K562 (cell line): ENCODE measurements at regions not wholly inside any gene's neighbourhood (a gene's known extent, or its start where the extent isn't known, plus 50 kb on each side); places are given as distances from the start of the nearest gene placed in this dataset.

Experiments
- ATAC-seq: fragments of 200-7000 bp; cut with Tn5 transposase; 3 replicates; pipeline ENCODE4 v1.9.1; 2020; ENCODE audit warnings: moderate library complexity
- BruUV-seq: library from RNA; stranded (reverse); fragments of 400-500 nt; replicated peaks from 2 replicates; lab custom pipeline; 2021; lab: Mats Ljungman, UMichigan
- CTCF ChIA-PET: fragments of 300-600 bp; formaldehyde crosslinking; extraction: SDS; loops from one replicate; lab custom pipeline; 2021; ENCODE audit warnings: low intra/inter-chr PET ratio; lab: Yijun Ruan, JAX
- POLR2A ChIA-PET: fragments of 300-600, 350-650 bp; sonication (Branson Sonifier 250); formaldehyde crosslinking; extraction: SDS; loops from one replicate; lab custom pipeline; 2021; ENCODE audit warnings: antibody characterized with exemption, inconsistent platforms; lab: Yijun Ruan, JAX
- DNase-seq, 4 experiments: peaks; one replicate each; pipeline versions ENCODE4 v3.0.0 to v3.0.0-alpha.2; 2011 to 2018; ENCODE audit warnings: low spot score in 3 of 4, mixed read lengths in 3 of 4; ENCODE audit errors: extremely low read depth in 1 of 4
- FAIRE-seq: peaks from 2 replicates; lab custom pipeline; 2011; peaks lifted over from hg19 to GRCh38; lab: Jason Lieb, UNC
- H2AFZ ChIP-seq: 2 replicates; pipeline ENCODE4 v1.6.0; 2011; ENCODE audit warnings: low read depth, low read length, control low read depth, inconsistent platforms
- H3K27ac ChIP-seq: fragments of 200-600 bp; 3 replicates; pipeline ENCODE4 v1.8.0; 2011; ENCODE audit warnings: low read depth, mild to moderate bottlenecking, control low read depth, inconsistent platforms, low read length, moderate library complexity, mixed read lengths; ENCODE audit errors: extremely low read depth
- H3K27me3 ChIP-seq, 2 experiments: fragments of 300-600 bp in 1 of 2; 2 replicates in 1 of 2; 3 replicates in 1 of 2; pipeline versions ENCODE4 v1.6.0 to v1.8.0; 2011; ENCODE audit warnings: inconsistent platforms in 2 of 2, low read length in 2 of 2, mild to moderate bottlenecking in 1 of 2, mixed read lengths in 1 of 2, moderate library complexity in 1 of 2; ENCODE audit not compliant: control insufficient read depth in 2 of 2, insufficient read depth in 2 of 2
- H3K36me3 ChIP-seq: fragments of 300-600 bp; 3 replicates; pipeline ENCODE4 v1.8.0; 2011; ENCODE audit warnings: mild to moderate bottlenecking, low read length, inconsistent platforms; ENCODE audit not compliant: control insufficient read depth, insufficient read depth
- H3K4me1 ChIP-seq, 2 experiments: fragments of 200-600 bp in 1 of 2; replicated peaks in 1 of 2; 2 replicates in 1 of 2; 3 replicates in 1 of 2; pipeline versions ENCODE4 v1.5.1 to v1.8.0; 2011; ENCODE audit warnings: inconsistent platforms in 2 of 2, low read length in 2 of 2, mild to moderate bottlenecking in 1 of 2, mixed read lengths in 1 of 2, moderate library complexity in 1 of 2; ENCODE audit not compliant: control insufficient read depth in 2 of 2, insufficient read depth in 2 of 2
- H3K4me2 ChIP-seq: 2 replicates; pipeline ENCODE4 v1.6.1; 2011; ENCODE audit warnings: low read length, control low read depth, inconsistent platforms, mixed read lengths; ENCODE audit not compliant: insufficient read depth
- H3K4me3 ChIP-seq: fragments of 200-600 bp; sonication (generic), shearing (Covaris generic); 2 replicates; pipeline ENCODE4 v1.5.1; 2016; ENCODE audit warnings: control low read depth, inconsistent platforms
- H3K79me2 ChIP-seq: fragments of 200-600 bp; 3 replicates; pipeline ENCODE4 v1.8.0; 2011; ENCODE audit warnings: low read length, inconsistent platforms; ENCODE audit not compliant: control insufficient read depth, insufficient read depth
- H3K9ac ChIP-seq, 2 experiments: 2 replicates each; pipeline versions ENCODE4 v1.6.0 to v1.6.1; 2011; ENCODE audit warnings: low read depth in 2 of 2, low read length in 2 of 2, control low read depth in 1 of 2, inconsistent platforms in 1 of 2, mild to moderate bottlenecking in 1 of 2, mixed read lengths in 1 of 2; ENCODE audit not compliant: insufficient read depth in 1 of 2
- H3K9me1 ChIP-seq: one replicate; pipeline ENCODE4 v1.6.0; 2011; ENCODE audit warnings: inconsistent platforms, mild to moderate bottlenecking, low read length, moderate library complexity; ENCODE audit not compliant: control insufficient read depth, insufficient read depth
- H3K9me3 ChIP-seq: replicated peaks from 2 replicates; pipeline ENCODE4 v1.5.1; 2011; ENCODE audit warnings: low read depth, low read length, inconsistent platforms; ENCODE audit not compliant: control insufficient read depth, insufficient read depth
- H4K20me1 ChIP-seq: replicated peaks from 2 replicates; pipeline ENCODE4 v1.6.1; 2011; ENCODE audit warnings: low read length, inconsistent platforms, mixed read lengths; ENCODE audit not compliant: control insufficient read depth, insufficient read depth
- AFF1 ChIP-seq, 2 experiments: fragments of 450-650 bp; IDR thresholded peaks; 2 replicates each; pipeline ENCODE4 v1.6.1; 2018; ENCODE audit warnings: mild to moderate bottlenecking in 2 of 2, low read depth in 1 of 2; ENCODE audit not compliant: partially characterized antibody in 2 of 2
- ESRRB ChIP-seq: fragments of 250-450 bp; sonication (Bioruptor Pico); IDR thresholded peaks from 2 replicates; pipeline ENCODE4 v1.5.0; 2020; ENCODE audit warnings: mild to moderate bottlenecking, moderate library complexity, borderline replicate concordance
- FOXA3 ChIP-seq, 2 experiments: fragments of 450-650 bp in 1 of 2; sonication (generic) in 1 of 2; formaldehyde crosslinking; IDR thresholded peaks in 1 of 2; conservative IDR thresholded peaks in 1 of 2; 2 replicates each; pipeline versions ENCODE4 v1.4.0 to v1.8.0; 2020 to 2022; ENCODE audit warnings: mild to moderate bottlenecking in 2 of 2, missing genetic modification reagents in 1 of 2
- RREB1 ChIP-seq: fragments of 250-450 bp; sonication (Bioruptor Pico); IDR thresholded peaks from 2 replicates; pipeline ENCODE4 v1.4.0; 2020
- WGBS: fragments of 100-300 bp; shearing (Covaris generic); methylation state at CpG from one replicate; pipeline ENCODE4 v1.1.6; 2016; ENCODE audit warnings: low coverage, mixed read lengths; ENCODE audit not compliant: insufficient coverage; ENCODE audit errors: missing lambda C conversion rate; 5-methylcytosine and 5-hydroxymethylcytosine counted together
- in situ Hi-C: fragments of 300-500 bp; cut with MboI; formaldehyde crosslinking; loops from 4 replicates; pipeline ENCODE4 v1.15.0; 2018; ENCODE audit warnings: inconsistent platforms, mixed read lengths
- intact Hi-C: fragments of 100-400 bp; cut with micrococcal nuclease; formaldehyde crosslinking; loops from 2 replicates; pipeline ENCODE4 v1.14.2; 2022

GRCh38 chr11:93253111-93253510 is 55.3 kb upstream of the SLC36A4 start:
- no peak for TF ChIP-seq RREB1 (CRISPR knock-in tag)
- TF ChIP-seq ESRRB (CRISPR knock-in tag) = no peak
- TF ChIP-seq FOXA3 (CRISPR knock-in tag; conservative IDR thresholded peaks at IDR 0.05 in 1 of 2, IDR thresholded peaks at IDR 0.05 in 1 of 2) = no peak
- TF ChIP-seq AFF1 (IDR thresholded peaks at IDR 0.05; ENCODE audit: low read depth in 1 of 2, partially characterized antibody in 2 of 2) = no peak
- intact Hi-C loops = no loop called here

More at GRCh38 chr11:93253111-93253510, 55.3 kb upstream of the SLC36A4 start:
- POLR2A ChIA-PET = no interaction called here
- Histone ChIP-seq H3K9me3 (no peaks in the 10 kb centered on the region), H3K9me1 (no peaks in the 10 kb centered on the region), H3K4me2 (no peak overlapping the region), H3K4me3 (no peak overlapping the region), H3K79me2 (no peaks in the 10 kb centered on the region), H3K9ac (no peak overlapping the region), H3K27me3 (no peaks in the 10 kb centered on the region), H3K36me3 (no peaks in the 10 kb centered on the region), H3K27ac (no peak overlapping the region), H2AFZ (no peak overlapping the region), H3K4me1 (no peaks in the 10 kb centered on the region), H4K20me1 (no peaks in the 10 kb centered on the region)
- WGBS = 0% methylated on average over 1 of the region's 1 CpG
- FAIRE-seq = no peak
- DNase-seq = no peak
- no peak for ATAC-seq
- in situ Hi-C loops = no loop called here
- BruUV-seq = no TSS peak
- CTCF ChIA-PET = no interaction called here
